ENCODE measurements at regions not wholly inside any gene's neighbourhood (a gene's known extent, or its start where the extent isn't known, plus 50 kb on each side); places are given as distances from the start of the nearest gene placed in this dataset.

- Histone ChIP-seq H3K27me3 (replicated peaks) (no peaks in the 10 kb centered on the region), H3K9me3 (replicated peaks) (no peaks in the 10 kb centered on the region; the same call in 1 of the 2 replicates), H3K36me3 (no peaks in the 10 kb centered on the region), H3K27ac (no peak overlapping the region), H3K4me1 (replicated peaks) (no peaks in the 10 kb centered on the region), H3K4me3 (no peak overlapping the region)
- DNase-seq (ENCODE audit: low read depth in 1 of 2, low spot score in 2 of 2): no peak
These were observed 50.4 kb upstream of the SOD1 start for GRCh38 chr21:31609081-31609480.

- Histone ChIP-seq H3K27me3 (replicated peaks) (no peaks in the 10 kb centered on the region), H3K27ac (no peak overlapping the region), H3K4me3 (no peak overlapping the region), H3K9me3 (replicated peaks) (no peaks in the 10 kb centered on the region; the same call in 1 of the 2 replicates), H3K36me3 (no peaks in the 10 kb centered on the region), H3K4me1 (replicated peaks) (no peaks in the 10 kb centered on the region)
- DNase-seq (ENCODE audit: low read depth in 1 of 2, low spot score in 2 of 2): no peak
These were observed 51.7 kb upstream of the SOD1 start for GRCh38 chr21:31607791-31608190.

GRCh38 chr21:31606081-31606874 is 53.2 kb upstream of the SOD1 start:
- Histone ChIP-seq H3K36me3 (no peaks in the 10 kb centered on the region), H3K4me3 (no peak overlapping the region), H3K27ac (no peak overlapping the region), H3K9me3 (replicated peaks) (no peaks in the 10 kb centered on the region; the same call in 1 of the 2 replicates), H3K27me3 (replicated peaks) (no peaks in the 10 kb centered on the region), H3K4me1 (replicated peaks) (no peaks in the 10 kb centered on the region)
- no peak for DNase-seq (ENCODE audit: low read depth in 1 of 2, low spot score in 2 of 2)

- no peaks in the 10 kb centered on the region; the same call in 1 of the 2 replicates for H3K9me3 ChIP-seq (replicated peaks)
- H3K4me3 ChIP-seq: no peak overlapping the region
- DNase-seq (ENCODE audit: low read depth in 1 of 2, low spot score in 2 of 2): peak; percentile 45 to 64
- no peaks in the 10 kb centered on the region for H3K27me3 ChIP-seq (replicated peaks)
- no peak overlapping the region for H3K27ac ChIP-seq
- H3K4me1 ChIP-seq (replicated peaks): no peaks in the 10 kb centered on the region
- H3K36me3 ChIP-seq: no peaks in the 10 kb centered on the region
These were observed 54.8 kb upstream of the SOD1 start for GRCh38 chr21:31604591-31605190.

GRCh38 chr21:31599563-31599962 is 59.9 kb upstream of the SOD1 start:
- no peaks in the 10 kb centered on the region for H3K27me3 ChIP-seq (replicated peaks)
- H3K9me3 ChIP-seq (replicated peaks): no peaks in the 10 kb centered on the region
- H3K4me1 ChIP-seq (replicated peaks): no peaks in the 10 kb centered on the region
- H3K36me3 ChIP-seq: no peaks in the 10 kb centered on the region
- no peak overlapping the region for H3K27ac ChIP-seq
- H3K4me3 ChIP-seq: no peak overlapping the region
- no peak for DNase-seq (ENCODE audit: low read depth in 1 of 2, low spot score in 2 of 2)

GRCh38 chr21:31599013-31599412 is 60.5 kb upstream of the SOD1 start:
- H3K27ac ChIP-seq: no peak overlapping the region
- H3K36me3 ChIP-seq: no peaks in the 10 kb centered on the region
- H3K27me3 ChIP-seq (replicated peaks): no peaks in the 10 kb centered on the region
- H3K4me1 ChIP-seq (replicated peaks): no peaks in the 10 kb centered on the region
- no peak overlapping the region for H3K4me3 ChIP-seq
- no peaks in the 10 kb centered on the region for H3K9me3 ChIP-seq (replicated peaks)
- DNase-seq (ENCODE audit: low read depth in 1 of 2, low spot score in 2 of 2): no peak

GRCh38 chr21:31597683-31598082 is 61.8 kb upstream of the SOD1 start:
- H3K27me3 ChIP-seq (replicated peaks): no peaks in the 10 kb centered on the region
- H3K9me3 ChIP-seq (replicated peaks): no peaks in the 10 kb centered on the region
- H3K27ac ChIP-seq: no peak overlapping the region
- H3K4me1 ChIP-seq (replicated peaks): no peaks in the 10 kb centered on the region
- H3K4me3 ChIP-seq: no peak overlapping the region
- H3K36me3 ChIP-seq: no peaks in the 10 kb centered on the region
- DNase-seq (ENCODE audit: low read depth in 1 of 2, low spot score in 2 of 2): no peak

GRCh38 chr21:31596055-31596454 is 63.4 kb upstream of the SOD1 start:
- Histone ChIP-seq H3K36me3 (no peaks in the 10 kb centered on the region), H3K27ac (no peak overlapping the region), H3K9me3 (replicated peaks) (no peaks in the 10 kb centered on the region), H3K27me3 (replicated peaks) (no peaks in the 10 kb centered on the region), H3K4me1 (replicated peaks) (no peaks in the 10 kb centered on the region), H3K4me3 (no peak overlapping the region)
- no peak for DNase-seq (ENCODE audit: low read depth in 1 of 2, low spot score in 2 of 2)

GRCh38 chr21:31594726-31595125 is 64.8 kb upstream of the SOD1 start:
- no peaks in the 10 kb centered on the region for H3K4me1 ChIP-seq (replicated peaks)
- H3K9me3 ChIP-seq (replicated peaks): no peaks in the 10 kb centered on the region
- no peaks in the 10 kb centered on the region for H3K36me3 ChIP-seq
- H3K27ac ChIP-seq: no peak overlapping the region
- H3K27me3 ChIP-seq (replicated peaks): no peaks in the 10 kb centered on the region
- no peak overlapping the region for H3K4me3 ChIP-seq
- no peak for DNase-seq (ENCODE audit: low read depth in 1 of 2, low spot score in 2 of 2)

- no peaks in the 10 kb centered on the region for H3K4me1 ChIP-seq (replicated peaks)
- H3K27me3 ChIP-seq (replicated peaks): no peaks in the 10 kb centered on the region
- H3K27ac ChIP-seq: no peak overlapping the region
These were observed 65.2 kb upstream of the SOD1 start for GRCh38 chr21:31594279-31594678.

GRCh38 chr21:31592963-31593560 is 66.4 kb upstream of the SOD1 start:
- Histone ChIP-seq H3K4me3 (no peak overlapping the region), H3K27ac (no peak overlapping the region), H3K4me1 (replicated peaks) (no peaks in the 10 kb centered on the region), H3K36me3 (no peaks in the 10 kb centered on the region), H3K9me3 (replicated peaks) (peaks cover 5% of the 10 kb centered on the region; the same call in 1 of the 2 replicates), H3K27me3 (replicated peaks) (no peaks in the 10 kb centered on the region)
- DNase-seq (ENCODE audit: low read depth in 1 of 2, low spot score in 2 of 2): no peak

More at GRCh38 chr21:31594279-31594678, 65.2 kb upstream of the SOD1 start:
- H3K36me3 ChIP-seq: no peaks in the 10 kb centered on the region
- H3K9me3 ChIP-seq (replicated peaks): no peaks in the 10 kb centered on the region; the same call in 1 of the 2 replicates
- H3K4me3 ChIP-seq: no peak overlapping the region
- DNase-seq (ENCODE audit: low read depth in 1 of 2, low spot score in 2 of 2): no peak

GRCh38 chr21:31592516-31592915 is 67.0 kb upstream of the SOD1 start:
- H3K4me3 ChIP-seq: no peak overlapping the region
- H3K9me3 ChIP-seq (replicated peaks): peaks cover 5% of the 10 kb centered on the region; the same call in 1 of the 2 replicates
- H3K36me3 ChIP-seq: no peaks in the 10 kb centered on the region
- no peaks in the 10 kb centered on the region for H3K27me3 ChIP-seq (replicated peaks)
- no peak for DNase-seq (ENCODE audit: low read depth in 1 of 2, low spot score in 2 of 2)
- no peaks in the 10 kb centered on the region for H3K4me1 ChIP-seq (replicated peaks)
- H3K27ac ChIP-seq: no peak overlapping the region

- Histone ChIP-seq H3K9me3 (replicated peaks) (peaks cover 5% of the 10 kb centered on the region; the same call in 1 of the 2 replicates), H3K27me3 (replicated peaks) (no peaks in the 10 kb centered on the region), H3K27ac (no peak overlapping the region), H3K4me1 (replicated peaks) (no peaks in the 10 kb centered on the region), H3K4me3 (no peak overlapping the region), H3K36me3 (no peaks in the 10 kb centered on the region)
- DNase-seq (ENCODE audit: low read depth in 1 of 2, low spot score in 2 of 2): no peak
These were observed 69.7 kb upstream of the SOD1 start for GRCh38 chr21:31589820-31590219.

- Histone ChIP-seq H3K27me3 (replicated peaks) (no peaks in the 10 kb centered on the region), H3K4me1 (replicated peaks) (no peaks in the 10 kb centered on the region), H3K9me3 (replicated peaks) (peaks cover 5% of the 10 kb centered on the region; the same call in 1 of the 2 replicates), H3K4me3 (no peak overlapping the region), H3K27ac (no peak overlapping the region), H3K36me3 (no peaks in the 10 kb centered on the region)
- DNase-seq (ENCODE audit: low read depth in 1 of 2, low spot score in 2 of 2): no peak
These were observed 73.4 kb upstream of the SOD1 start for GRCh38 chr21:31586118-31586517.
